HEK293T (cell line): ENCODE measurements at regions not wholly inside any gene's neighbourhood (a gene's known extent, or its start where the extent isn't known, plus 50 kb on each side); places are given as distances from the start of the nearest gene placed in this dataset.

Experiments
- CTCF ChIA-PET: fragments of 350-600 bp; formaldehyde crosslinking; extraction: SDS; loops from one replicate; lab custom pipeline; 2021; ENCODE audit warnings: antibody characterized with exemption, inconsistent platforms; lab: Yijun Ruan, JAX
- POLR2A ChIA-PET: fragments of 350-600 bp; formaldehyde crosslinking; extraction: SDS; loops from one replicate; lab custom pipeline; 2020; ENCODE audit warnings: antibody characterized with exemption, inconsistent platforms; lab: Yijun Ruan, JAX
- DNase-seq: peaks from one replicate; pipeline ENCODE4 v3.0.0; 2012; ENCODE audit warnings: mixed read lengths; ENCODE audit errors: extremely low spot score
- ARNT ChIP-seq: fragments of 450-650 bp; IDR thresholded peaks from 2 replicates; pipeline ENCODE4 v1.6.1; 2017; ENCODE audit warnings: mild to moderate bottlenecking
- BHLHE40 ChIP-seq: fragments of 450-650 bp; IDR thresholded peaks from 2 replicates; pipeline ENCODE4 v1.6.1; 2016; ENCODE audit warnings: mild to moderate bottlenecking, moderate library complexity, borderline replicate concordance
- CTBP1 ChIP-seq: fragments of 450-650 bp; IDR thresholded peaks from 2 replicates; pipeline ENCODE4 v1.6.1; 2016; ENCODE audit warnings: borderline replicate concordance
- ELF4 ChIP-seq: fragments of 450-650 bp; IDR thresholded peaks from 2 replicates; pipeline ENCODE4 v1.6.1; 2017; ENCODE audit warnings: antibody characterized with exemption
- FOXA1 ChIP-seq: fragments of 450-650 bp; IDR thresholded peaks from 2 replicates; pipeline ENCODE4 v1.6.1; 2016; ENCODE audit warnings: mild to moderate bottlenecking
- FOXK2 ChIP-seq: fragments of 450-650 bp; IDR thresholded peaks from 2 replicates; pipeline ENCODE4 v1.6.1; 2016; ENCODE audit warnings: mild to moderate bottlenecking
- FOXM1 ChIP-seq: fragments of 450-650 bp; IDR thresholded peaks from 2 replicates; pipeline ENCODE4 v1.6.1; 2017; ENCODE audit warnings: mild to moderate bottlenecking, borderline replicate concordance
- HDGF ChIP-seq: fragments of 450-650 bp; IDR thresholded peaks from 2 replicates; pipeline ENCODE4 v1.6.1; 2017; ENCODE audit warnings: antibody characterized with exemption, borderline replicate concordance
- L3MBTL2 ChIP-seq: fragments of 450-650 bp; conservative IDR thresholded peaks from 2 replicates; pipeline ENCODE4 v1.6.1; 2016; ENCODE audit warnings: mild to moderate bottlenecking
- LEF1 ChIP-seq: fragments of 450-650 bp; IDR thresholded peaks from 2 replicates; pipeline ENCODE4 v1.6.1; 2017; ENCODE audit warnings: mild to moderate bottlenecking, borderline replicate concordance
- NFRKB ChIP-seq: fragments of 450-650 bp; IDR thresholded peaks from 2 replicates; pipeline ENCODE4 v1.6.1; 2016; ENCODE audit warnings: mild to moderate bottlenecking, moderate library complexity
- SP1 ChIP-seq: fragments of 450-650 bp; IDR thresholded peaks from 2 replicates; pipeline ENCODE4 v1.6.1; 2017
- SUZ12 ChIP-seq: fragments of 450-650 bp; IDR thresholded peaks from 2 replicates; pipeline ENCODE4 v1.6.1; 2016; ENCODE audit warnings: mild to moderate bottlenecking
- TARDBP ChIP-seq: fragments of 450-650 bp; IDR thresholded peaks from 2 replicates; pipeline ENCODE4 v1.6.1; 2016
- ZNF384 ChIP-seq: fragments of 450-650 bp; IDR thresholded peaks from 2 replicates; pipeline ENCODE4 v1.6.1; 2016
- TF ChIP-seq, protein P1 (sequence below): fragments of 450-650 bp; IDR thresholded peaks from 2 replicates; pipeline ENCODE4 v1.6.1; 2016

DNA sequence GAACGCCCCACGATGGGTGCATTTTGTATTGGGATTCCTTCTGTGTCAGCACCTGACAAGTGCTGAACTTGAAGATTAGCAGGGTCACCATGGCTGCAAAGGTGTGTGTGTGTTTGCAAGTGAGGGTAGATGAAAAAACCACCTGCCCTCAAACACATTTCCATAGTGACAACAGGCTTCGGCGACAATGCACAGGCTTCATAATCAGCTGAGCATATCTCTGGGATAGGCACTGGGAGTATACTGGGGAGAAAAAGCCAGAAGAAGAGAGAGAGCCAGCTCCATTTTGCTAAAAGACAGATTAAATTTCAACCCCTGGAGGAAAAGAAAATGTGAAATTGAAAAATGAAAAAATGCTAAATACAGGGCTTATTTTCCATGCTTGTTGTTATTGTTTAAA is 656.1 kb downstream of the INHBA start:
- ChIA-PET CTCF (interaction anchor here (1.1 kb wide), 1 partner anchor 10 kb away, joined by 3 read pairs; no protein-coding TSS in a partner anchor), POLR2A (no interaction called here)
- TF ChIP-seq BHLHE40: no peak
- no peak for TF ChIP-seq FOXA1
- TF ChIP-seq L3MBTL2: no peak
- TF ChIP-seq HDGF: no peak
- TF ChIP-seq CTBP1: no peak
- TF ChIP-seq, protein P1, sequence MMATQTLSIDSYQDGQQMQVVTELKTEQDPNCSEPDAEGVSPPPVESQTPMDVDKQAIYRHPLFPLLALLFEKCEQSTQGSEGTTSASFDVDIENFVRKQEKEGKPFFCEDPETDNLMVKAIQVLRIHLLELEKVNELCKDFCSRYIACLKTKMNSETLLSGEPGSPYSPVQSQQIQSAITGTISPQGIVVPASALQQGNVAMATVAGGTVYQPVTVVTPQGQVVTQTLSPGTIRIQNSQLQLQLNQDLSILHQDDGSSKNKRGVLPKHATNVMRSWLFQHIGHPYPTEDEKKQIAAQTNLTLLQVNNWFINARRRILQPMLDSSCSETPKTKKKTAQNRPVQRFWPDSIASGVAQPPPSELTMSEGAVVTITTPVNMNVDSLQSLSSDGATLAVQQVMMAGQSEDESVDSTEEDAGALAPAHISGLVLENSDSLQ: no peak
- TF ChIP-seq LEF1: no peak
- no peak for DNase-seq

DNA sequence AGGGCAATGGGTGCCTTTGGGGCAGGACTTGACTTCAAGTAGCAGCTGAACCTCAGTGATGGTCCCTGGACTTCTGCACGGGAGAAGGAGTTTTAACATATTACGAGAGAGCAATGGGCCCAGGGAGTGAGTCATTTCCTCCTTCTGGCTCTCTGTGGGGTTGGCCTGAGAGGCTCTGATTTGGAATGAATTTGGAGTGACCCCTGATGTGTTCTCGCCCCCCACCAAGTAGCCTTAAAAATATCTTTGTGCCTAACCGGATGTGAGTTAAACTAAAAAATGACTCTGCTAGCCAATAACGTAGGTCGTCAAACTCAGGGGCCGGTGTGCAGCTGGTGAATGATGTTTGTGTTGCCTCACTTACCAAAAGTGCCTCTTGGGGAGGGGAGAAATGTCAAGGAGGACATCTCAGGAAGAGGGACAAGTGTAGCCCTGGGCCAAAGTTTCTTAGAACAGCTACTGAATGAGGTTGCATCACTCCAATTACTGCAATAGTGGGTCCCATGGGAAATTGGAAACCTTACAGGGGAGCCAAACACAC is 656.6 kb downstream of the INHBA start:
- TF ChIP-seq L3MBTL2 (no peak), TARDBP (no peak), NFRKB (no peak), HDGF (no peak), LEF1 (no peak), FOXM1 (no peak)
- DNase-seq: no peak
- ChIA-PET CTCF (interaction anchor here (1.1 kb wide), 1 partner anchor 10 kb away, joined by 3 read pairs; no protein-coding TSS in a partner anchor), POLR2A (no interaction called here)

DNA sequence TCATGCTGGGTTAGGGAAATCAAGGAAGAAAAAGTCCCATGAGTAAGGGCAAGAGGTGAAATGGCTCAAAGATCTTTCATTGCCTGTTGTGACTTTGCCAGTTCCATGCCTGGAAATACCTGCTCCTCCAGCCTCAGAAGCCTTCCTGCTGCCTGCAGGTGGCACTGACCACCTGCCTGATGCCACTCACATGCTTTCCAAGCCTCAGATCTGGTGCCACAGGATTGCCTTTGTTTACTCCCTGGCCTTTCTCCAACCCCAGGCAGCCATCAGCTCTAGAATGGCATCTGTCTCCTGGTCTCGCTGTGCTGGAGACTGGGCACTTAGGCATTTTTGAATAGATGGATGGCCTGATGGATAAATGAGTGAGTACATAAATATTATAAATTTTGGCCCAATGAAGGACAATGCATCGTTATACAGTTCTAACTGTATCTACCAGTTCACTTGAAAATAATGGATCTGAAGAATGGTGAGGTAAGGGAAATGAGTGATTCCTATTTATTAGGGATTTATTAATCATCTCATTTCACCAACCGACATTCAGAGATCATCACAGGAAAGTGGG is 657.2 kb downstream of the INHBA start:
- TF ChIP-seq HDGF (no peak), LEF1 (no peak), FOXK2 (no peak), L3MBTL2 (no peak), SP1 (no peak), ELF4 (no peak), ZNF384 (no peak), ARNT (no peak), TARDBP (no peak), FOXA1 (no peak), NFRKB (no peak), SUZ12 (no peak), FOXM1 (no peak), BHLHE40 (no peak), CTBP1 (no peak)
- TF ChIP-seq, protein P1: no peak
- DNase-seq: no peak
- ChIA-PET CTCF (no interaction called here), POLR2A (no interaction called here)

DNA sequence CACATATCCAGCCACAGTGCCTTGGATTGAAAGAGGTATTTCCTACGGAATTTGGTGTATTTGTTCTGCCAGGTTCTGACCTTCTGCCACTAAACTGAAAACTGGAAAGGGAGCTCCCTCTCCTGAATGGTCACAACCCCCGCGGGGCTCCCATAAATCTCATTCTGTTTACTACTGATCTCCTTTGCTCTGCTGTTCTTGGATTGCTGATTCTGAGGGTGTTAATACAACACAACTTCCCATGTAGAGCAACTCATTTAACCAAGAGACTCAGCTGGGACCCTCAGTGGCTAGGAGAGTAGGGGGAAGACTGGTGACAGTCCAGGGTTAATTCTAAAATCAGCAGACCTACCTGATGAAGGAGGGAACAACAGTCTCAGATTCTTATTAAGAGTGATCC is 662.9 kb downstream of the INHBA start:
- ChIA-PET POLR2A (no interaction called here), CTCF (no interaction called here)
- no peak for TF ChIP-seq SUZ12
- no peak for TF ChIP-seq ARNT
- TF ChIP-seq SP1: no peak
- TF ChIP-seq, protein P1: no peak
- TF ChIP-seq ELF4: no peak
- TF ChIP-seq LEF1: no peak
- no peak for TF ChIP-seq NFRKB
- TF ChIP-seq TARDBP: no peak
- no peak for TF ChIP-seq ZNF384
- TF ChIP-seq FOXM1: no peak
- no peak for TF ChIP-seq BHLHE40
- TF ChIP-seq L3MBTL2: no peak
- no peak for TF ChIP-seq FOXK2
- TF ChIP-seq HDGF: no peak
- DNase-seq: no peak

DNA sequence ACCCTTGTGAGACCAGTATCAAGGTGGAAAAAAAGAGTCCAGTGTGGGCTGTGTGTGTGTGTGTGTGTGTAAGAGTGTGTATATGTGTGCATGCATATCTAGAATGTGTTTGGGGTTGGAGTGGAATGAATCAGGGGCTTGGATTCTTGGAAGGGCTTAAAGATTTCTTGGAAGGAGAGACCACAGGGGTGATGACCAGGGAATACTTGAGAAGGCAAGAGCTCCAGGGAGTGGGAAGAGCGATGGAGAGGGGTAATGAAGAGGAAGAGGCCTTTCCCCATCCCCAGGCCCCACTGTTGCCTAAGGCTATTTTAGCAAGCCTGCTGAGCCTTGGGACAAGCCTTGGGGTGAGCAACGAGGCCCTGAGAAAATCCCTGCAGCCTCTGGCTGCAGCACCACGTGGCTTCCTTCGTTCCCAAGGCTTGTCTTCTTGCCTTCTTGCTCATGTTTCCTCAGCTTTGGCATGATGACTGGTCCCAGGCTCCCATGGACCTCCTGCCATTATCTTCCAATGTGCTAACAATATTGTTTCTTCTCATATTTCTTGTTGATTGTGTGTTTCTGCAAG is 663.4 kb downstream of the INHBA start:
- ChIA-PET POLR2A (no interaction called here), CTCF (no interaction called here)
- DNase-seq: no peak
- TF ChIP-seq CTBP1: no peak
- no peak for TF ChIP-seq FOXA1
- no peak for TF ChIP-seq NFRKB
- TF ChIP-seq ARNT: no peak
- TF ChIP-seq TARDBP: no peak
- no peak for TF ChIP-seq L3MBTL2
- no peak for TF ChIP-seq FOXK2

DNA sequence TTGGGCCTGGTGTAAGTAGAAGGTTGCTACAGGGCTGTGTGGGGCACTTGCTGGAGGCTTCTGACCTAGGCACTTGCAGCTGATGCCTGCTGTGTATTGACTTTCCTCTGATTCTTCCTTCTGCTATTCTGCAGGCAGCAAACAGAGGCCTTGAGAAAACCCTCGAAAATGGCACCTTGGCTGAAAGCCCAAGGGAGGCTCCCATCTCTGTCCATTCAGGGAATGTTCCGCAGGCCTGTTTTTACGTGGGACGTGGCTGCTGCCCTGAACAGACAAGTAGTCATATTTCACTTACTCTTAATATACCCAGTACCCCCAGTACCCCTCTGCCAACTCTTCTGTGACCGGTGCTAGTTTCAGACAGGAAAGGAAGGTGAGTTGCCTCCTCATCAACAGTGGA is 664.7 kb downstream of the INHBA start:
- TF ChIP-seq ARNT: no peak
- no peak for TF ChIP-seq BHLHE40
- TF ChIP-seq, protein P1: no peak
- TF ChIP-seq SUZ12: no peak
- no peak for TF ChIP-seq NFRKB
- no peak for TF ChIP-seq TARDBP
- TF ChIP-seq CTBP1: no peak
- no peak for TF ChIP-seq LEF1
- no peak for TF ChIP-seq FOXK2
- TF ChIP-seq SP1: no peak
- TF ChIP-seq L3MBTL2: no peak
- no peak for DNase-seq
- ChIA-PET POLR2A (no interaction called here), CTCF (no interaction called here)
